ENCODE measurements at regions not wholly inside any gene's neighbourhood (a gene's known extent, or its start where the extent isn't known, plus 50 kb on each side); places are given as distances from the start of the nearest gene placed in this dataset.
"Not testable (repeated sequence)": the region's sequence is repeated elsewhere in the genome, so short reads cannot be mapped to it uniquely, and the experiment has no call there.

DNA sequence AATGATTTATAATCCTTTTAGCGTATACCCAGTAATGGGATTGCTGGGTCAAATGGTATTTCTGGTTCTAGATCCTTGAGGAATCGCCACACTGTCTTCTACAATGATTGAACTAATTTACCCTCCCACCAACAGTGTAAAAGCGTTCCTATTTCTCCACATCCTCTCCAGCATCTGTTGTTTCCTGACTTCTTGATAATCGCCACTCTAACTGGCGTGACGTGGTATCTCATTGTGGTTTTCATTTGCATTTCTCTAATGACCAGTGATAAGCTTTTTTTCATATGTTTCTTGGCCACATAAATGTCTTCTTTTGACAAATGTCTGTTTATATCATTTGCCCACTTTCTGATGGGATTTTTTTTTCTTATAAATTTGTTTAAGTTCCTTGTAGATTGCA lies 264.8 kb upstream of the STXBP5 start:
- not testable (repeated sequence) for DNase-seq

DNA sequence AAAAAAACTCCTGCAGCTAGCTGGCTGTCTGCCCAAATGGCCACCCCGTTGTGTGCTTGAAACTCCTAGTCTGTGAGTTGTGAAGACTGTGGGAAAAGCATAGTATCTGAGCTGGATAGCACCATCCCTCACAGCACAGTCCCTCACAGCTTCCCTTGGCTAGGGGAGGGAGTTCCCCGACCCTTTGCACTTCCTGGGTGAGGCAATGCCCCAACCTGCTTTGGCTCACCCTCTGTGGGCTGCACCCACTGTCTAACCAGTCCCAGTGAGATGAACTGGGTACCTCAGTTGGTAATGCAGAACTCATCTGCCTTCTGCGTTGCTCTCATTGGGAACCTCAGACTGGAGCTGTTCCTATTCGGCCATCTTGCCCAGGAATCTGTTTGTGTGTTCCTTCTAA lies 260.6 kb upstream of the STXBP5 start:
- no peak for DNase-seq

DNA sequence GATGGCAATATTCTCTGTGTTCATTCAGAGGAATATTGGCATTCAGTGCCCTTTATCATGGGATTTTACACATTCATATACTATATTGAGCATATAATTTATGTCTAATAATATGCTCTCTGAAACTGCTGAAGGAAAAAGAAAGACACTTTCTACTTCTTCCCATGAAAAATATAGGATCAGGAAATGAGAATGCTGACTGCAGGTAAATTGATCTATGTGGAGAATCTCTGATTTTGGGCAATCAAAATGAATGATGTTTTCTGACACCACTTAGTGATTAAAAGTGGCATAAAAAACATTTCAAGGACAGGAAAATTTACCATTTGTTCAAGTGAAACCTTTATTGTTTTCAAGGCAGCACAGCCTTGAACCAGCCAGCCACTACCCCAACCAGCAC lies 260.1 kb upstream of the STXBP5 start:
- no peak for DNase-seq

DNA sequence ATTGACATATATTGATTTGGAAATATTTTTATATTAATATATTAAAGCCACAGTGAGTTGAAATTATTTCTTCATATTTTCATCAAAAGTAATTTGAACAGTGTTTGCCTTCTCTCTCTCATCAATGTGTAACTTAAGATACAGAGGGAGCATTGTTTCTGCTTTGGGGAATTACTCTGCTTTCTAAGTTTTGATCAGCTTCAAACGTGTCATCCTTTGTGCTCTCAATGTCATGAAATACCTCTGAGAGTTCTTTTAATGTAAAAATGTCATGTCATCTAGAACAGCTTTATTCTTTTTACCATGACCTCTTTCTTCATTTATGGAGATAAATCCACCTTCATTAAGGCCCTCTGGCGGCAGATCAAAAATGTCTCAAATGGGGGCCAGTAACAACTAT lies 259.4 kb upstream of the STXBP5 start:
- DNase-seq: no peak

DNA sequence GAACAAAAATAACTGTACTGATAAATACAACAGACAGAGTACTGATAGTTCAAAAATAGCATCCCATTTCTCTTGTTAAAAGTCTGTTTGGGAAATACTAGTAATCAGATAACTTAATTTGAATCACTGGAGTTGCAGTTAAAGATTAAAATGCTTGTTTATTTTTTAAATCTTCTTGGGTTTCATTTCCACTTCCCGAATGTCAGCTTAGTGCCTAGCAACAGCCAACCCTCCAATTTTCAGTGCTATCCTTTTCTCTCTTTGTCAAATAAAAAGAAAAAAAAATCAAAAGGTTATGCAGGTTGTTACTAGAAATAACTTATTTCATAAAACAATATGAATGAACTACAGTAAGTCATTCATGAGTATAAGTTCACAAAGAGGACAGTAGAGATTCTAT lies 257.7 kb upstream of the STXBP5 start:
- no peak for DNase-seq

DNA sequence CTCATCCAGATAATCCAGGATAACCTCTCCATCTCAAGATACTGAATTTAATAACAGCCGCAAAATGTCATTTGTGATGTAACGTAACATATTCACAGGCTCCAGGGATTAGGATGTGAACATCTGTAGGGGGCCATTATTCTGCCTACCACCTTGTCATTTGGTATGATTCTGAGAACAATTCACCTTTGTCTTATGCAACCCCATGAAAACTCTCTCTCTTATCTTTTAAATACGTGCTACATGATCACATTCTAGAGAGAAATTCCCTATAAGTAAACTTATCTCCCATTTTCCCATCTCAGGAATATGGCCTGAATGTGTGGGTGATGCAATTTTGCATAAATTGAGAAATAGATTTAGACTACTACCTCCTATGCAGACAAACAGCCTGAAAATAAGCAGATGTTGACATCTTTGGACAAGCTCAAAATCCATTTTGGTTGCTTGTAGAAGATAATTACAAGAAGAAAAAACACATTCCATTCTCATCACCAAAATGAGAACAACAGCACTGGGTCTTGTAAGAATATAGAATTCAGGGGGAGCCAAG lies 255.4 kb upstream of the STXBP5 start:
- no peak for DNase-seq

DNA sequence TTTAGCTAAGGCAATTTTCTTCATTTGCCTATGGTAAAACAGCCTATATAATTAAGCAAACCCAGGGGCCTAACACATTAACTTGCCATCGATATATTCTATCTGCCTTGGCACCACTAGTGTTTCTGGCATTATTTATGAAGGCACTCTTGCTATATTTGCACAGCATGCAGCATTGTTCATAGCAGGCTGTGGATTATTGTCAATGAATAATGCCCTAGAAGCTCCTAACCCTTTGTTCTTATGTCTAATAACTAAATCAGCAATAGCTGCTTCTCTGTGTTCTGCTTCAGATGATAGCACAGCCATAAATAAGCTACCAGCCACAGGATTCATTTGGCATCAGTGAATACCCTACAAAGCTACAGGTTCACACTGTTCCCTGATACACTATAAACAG lies 254.8 kb upstream of the STXBP5 start:
- no peak for DNase-seq

DNA sequence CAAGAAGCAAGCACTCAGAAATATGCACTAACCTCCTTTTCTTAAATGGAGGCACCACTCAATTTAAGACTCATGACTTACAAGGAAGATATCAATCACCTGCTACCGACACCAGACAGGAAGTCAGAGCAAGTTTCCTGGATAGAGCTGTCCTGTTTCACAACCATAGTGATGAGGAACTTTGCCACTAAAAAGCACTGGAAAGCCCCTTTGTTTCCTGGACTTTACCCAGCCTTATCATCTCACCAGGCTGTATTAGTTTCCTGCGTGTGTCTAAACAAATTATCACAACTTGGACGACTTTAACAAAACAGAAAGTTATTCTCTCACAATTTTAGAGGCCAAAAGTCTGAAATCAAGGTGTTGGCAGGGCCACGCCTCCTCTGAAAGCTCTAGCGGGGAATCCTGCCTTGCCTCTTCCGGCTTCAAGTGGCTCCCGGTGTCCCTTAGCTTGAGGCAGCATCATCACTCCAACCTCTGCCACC lies 253.8 kb upstream of the STXBP5 start:
- peak; percentile 1 to 8 for DNase-seq

DNA sequence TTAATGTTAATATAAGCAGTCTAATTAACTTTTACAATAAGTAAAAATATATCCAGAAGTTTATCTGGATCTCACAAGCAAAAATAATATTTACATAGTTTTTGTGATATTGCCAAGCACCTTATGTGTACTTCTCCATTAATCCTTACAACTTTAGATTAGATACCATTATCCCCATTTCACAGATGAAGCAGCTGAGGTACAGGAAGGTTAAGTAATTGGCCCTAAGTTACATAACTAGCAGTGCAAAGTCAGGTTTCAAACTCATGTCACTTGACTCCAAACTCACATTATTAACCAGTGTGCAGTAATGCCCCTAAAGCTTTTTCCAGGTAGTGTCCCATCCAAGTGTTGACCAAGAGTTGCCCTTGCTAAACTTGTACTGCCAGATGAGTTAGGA lies 248.6 kb upstream of the STXBP5 start:
- no peak for DNase-seq

DNA sequence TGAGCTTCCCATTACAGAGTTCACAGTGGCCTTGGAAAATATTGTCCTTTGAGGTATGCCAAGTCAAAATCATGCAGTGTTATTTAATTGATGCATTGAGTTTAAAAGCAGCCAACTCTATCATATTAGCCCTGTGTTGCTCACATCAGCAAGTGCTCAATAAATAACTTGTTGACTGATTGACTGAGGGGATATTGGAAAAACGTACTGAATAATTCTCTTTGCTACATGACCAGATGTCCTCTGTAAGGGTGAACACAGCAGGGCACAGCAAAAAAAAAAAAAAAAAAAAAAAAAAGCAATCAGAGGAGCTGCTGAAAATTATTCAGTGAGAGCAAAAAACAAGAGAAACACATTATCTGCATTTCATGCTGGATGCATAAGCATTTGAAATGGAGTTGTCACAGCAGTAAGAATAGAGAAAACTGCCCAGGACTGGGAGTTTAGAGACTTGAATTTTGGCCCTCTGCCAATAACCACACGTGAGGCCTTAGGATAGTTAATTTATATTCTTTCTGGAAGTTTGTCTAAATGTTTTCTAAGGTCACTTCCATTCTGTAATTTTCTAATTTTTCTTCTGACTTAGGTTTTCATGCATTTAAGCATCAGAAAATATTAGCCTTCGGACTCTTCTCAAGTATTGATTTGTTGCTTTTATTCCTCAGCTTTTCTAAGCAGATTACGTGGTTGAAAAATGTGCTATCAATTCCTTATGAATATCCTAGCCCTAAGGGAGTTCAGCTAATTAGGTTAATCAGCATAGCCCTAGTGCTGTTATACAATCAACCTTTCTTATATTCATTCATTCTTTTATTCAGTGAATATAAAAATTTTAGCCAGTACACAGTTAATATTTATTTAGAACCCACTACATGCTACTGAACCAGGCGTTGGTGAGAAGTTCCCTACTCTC lies 246.8 kb upstream of the STXBP5 start:
- no peak for DNase-seq

DNA sequence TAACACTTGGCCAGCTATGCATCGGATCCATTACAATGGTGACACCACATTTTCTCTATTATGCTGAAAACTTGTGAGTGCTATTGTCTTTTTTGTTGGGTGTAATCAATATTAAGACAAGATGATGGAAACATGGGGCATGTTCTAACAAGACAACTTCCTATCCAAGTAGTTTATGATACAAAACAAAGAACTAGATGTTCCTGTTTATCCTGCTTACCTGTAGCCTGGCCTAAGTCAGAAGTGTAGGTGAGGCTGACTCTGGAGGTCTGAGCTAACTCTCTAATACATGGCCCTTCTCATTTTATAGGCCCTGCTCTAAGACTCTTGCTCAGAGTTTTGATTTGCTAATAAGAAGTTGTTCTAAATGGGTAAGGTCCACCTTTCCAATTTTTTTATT lies 242.4 kb upstream of the STXBP5 start:
- no peak for DNase-seq

DNA sequence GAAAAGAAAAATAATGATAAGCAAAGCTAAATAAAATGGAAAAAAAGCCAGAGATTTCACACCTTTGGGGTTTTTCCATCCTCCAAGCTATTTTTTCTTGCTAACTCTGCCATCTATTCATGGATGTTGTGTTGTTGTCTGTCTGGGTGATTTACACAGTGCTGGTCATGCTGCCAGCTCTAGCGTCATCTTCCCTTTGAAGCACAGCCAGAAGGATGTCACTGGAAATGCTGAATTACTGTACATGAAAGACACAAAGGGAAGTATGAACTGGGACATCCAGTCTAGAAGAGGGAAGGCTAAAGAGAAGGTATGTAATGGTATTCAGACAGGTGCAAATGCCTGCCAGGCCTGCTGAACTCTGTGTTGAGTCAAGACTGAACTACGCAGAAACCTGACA lies 241.9 kb upstream of the STXBP5 start:
- DNase-seq: no peak

DNA sequence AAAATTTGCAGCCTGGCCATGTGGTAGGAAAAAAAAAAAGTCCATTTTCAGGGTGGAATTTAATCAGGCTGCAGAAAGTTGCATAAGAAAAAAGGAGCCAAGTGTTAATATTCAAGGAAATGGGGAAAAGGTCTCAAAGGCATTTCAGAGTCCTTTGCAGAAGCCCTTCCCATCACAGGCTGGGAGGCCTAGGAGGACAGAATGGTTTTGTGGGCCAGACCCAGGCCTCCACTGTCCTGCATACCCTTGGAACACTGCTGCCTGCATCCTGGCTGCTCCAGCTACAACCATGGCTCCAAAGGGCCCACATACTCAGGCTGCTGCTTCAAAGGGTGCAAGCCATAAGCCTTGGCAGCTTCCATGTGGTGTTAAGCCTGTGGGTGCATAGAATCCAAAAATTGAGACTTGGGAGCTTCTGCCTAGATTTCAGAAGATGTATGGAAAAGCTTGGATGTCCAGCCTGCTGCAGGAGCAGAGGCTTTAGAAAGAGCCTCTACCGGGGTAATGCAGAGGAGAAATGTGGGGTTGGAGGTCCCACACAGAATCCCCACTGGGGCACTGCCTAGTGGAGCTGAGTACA lies 239.0 kb upstream of the STXBP5 start:
- no peak for DNase-seq

DNA sequence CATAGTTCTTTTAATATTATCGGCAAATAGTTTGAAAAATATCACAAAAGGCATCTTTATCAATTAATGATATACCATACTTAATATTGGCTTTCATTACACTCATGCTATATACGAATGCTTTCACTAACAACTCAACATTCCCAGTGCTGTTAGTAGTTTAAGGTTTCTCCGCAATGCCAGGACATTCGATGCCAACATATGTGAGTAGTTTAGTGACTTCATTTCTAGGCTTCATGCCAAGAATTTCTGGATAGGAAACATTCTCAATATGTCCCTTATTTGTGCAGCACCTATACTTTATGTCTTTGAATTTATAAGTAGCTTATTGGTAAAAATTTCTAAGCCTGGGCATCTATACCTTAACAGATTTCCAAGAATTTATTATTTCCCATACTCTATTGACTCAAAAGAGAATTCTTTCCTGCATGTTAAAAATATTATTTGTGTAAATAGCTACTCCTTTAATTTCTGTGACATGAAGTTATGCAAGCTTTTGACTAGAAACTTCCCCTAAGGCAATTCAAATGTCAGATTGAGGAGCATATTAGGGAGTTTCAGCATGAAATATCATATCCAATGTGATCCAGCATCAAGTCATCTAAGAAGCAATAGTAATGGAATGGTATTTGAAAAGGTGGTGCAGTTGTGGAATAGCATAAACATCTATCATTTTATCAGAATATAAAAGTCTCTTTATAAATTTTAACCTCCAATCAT lies 236.0 kb upstream of the STXBP5 start:
- no peak for DNase-seq

DNA sequence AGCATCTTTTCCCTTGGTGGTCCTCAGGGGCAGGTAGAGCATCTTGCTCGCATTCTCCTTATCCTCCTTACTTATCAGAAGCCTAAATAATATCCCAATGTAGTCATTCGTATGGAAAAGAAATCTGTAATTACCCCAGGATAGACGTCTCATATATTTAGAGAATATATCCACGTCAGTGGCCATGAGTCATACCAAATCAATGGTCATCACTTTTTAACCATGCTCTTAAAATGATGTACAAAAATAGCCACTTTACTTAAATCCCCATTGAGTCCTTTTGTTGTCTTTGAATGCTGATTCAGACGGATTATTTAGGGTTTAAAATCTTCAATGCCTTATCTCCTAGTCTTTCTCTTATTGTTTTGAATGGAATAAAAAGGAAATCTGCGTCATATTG lies 231.7 kb upstream of the STXBP5 start:
- no peak for DNase-seq

DNA sequence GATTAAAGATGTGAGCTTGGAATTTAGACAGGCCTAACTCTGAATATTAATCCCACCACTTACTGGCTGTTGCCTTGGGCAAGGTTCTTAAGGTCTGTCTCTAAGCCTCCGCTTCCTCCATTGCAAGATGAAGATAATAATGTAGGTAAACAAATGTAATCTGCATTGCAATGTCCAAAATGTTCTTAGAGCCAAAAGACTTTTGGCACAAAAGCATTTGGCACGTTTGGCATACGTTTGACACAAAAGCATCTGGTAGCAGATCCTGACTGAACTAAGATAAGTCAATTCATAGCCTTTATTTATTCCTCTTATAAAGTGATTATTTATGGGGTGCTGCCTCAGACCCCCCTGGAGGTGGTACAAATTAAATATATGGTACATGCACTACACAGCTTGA lies 229.9 kb upstream of the STXBP5 start:
- no peak for DNase-seq

DNA sequence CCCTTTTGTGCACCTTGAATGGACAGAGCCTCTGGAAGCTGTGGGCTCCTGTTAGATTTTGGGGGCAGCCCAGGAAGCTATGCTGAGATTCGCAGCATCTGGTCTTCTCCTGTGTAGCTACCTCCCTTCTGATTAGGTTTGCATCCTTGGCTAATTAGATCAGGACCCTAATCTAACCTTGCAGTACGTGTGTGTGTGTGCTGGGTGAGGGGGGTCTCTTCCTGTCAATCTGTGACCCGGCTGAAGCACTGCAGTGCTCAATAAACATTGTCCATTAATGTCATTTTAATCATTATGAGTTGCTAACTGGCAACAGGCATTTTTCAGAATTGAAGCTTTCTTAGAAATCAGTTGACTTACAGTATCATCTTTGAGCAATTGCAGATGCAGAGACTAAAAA lies 229.1 kb upstream of the STXBP5 start:
- no peak for DNase-seq

DNA sequence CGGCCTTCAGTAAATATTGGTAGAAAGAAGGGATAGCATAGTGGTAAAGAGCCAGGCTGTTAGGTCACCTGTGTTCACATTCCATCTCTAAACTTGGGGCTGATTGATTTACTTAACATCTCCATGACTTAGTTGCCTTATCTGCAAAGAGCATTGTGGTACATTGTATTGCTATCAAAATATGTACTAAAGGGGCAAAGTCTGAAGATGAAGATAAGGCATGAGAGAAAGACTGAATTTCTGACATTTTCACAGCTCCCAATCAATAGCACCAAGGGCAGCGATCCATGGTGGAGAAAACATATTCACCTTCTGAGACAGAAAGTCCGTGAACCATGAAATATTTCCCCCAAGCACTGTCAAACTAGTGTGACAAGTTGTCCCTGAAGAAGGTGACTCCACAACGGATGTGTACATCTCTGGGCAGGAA lies 223.3 kb upstream of the STXBP5 start:
- no peak for DNase-seq

DNA sequence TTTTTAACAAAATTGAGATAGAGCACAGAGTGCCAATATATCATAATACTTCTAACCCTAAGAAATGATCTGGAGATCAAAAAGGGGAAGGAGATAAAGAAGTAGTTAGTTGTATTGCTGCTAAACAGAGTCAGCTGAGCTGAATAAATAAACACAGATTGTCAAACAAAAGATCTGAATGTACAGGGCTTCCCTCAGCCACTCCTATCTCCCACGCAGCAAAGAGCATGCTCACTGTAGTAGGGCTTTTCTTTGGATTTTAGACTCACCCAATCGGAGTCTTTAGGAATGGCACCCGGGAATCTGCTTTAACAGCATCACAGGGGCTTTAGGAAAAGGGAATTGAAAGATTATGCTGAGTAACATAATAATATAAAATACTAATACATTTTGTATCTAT lies 222.2 kb upstream of the STXBP5 start:
- no peak for DNase-seq

DNA sequence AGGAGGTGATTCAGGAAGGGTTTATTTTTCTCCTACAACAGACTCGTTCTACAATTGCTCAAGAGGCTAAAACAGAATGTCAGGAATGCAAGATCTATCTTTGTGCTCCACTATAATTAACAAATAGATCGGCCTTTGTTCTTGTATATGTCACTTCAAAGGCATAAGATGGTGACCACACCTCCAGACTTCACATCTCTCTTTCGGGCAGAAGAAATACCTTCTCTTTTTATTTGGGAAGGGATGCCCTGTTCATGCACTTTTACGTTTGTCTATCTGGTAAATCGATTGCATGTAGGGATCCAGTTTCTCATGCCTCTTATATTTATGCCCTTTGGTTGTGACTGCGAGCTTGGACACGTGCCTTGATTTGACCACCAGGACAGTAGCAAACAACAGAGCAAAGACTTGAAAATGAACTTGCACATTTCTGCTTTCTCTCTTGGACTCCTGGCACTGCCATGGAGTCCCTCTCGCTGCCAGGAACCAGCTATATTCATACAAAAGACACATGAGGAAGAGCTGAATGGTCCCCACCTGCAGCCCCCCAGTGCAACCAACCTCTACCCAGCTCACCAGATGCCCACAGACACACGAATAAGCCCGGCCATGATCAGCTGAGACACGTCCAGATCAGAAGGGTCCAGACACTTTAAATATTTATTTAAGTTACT lies 219.8 kb upstream of the STXBP5 start:
- no peak for DNase-seq

DNA sequence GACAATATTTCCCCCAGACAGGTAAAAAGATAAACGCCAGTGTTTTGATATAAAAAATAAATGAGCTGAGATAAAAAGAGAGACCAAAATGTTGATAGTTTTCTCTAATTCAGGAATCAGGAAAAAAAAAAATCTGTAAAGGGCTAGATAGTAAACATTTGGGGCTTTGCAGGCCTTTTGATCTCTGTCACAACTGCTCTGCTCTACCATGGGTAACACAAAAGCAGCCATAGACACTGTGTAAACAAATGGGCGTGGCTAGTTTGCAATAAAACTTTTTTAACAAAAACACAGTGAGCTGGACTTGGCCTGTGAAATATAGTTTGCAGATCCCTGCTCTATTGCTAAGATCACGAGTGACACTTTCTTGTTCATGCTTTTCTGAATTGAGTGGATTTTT lies 219.1 kb upstream of the STXBP5 start:
- DNase-seq: no peak

DNA sequence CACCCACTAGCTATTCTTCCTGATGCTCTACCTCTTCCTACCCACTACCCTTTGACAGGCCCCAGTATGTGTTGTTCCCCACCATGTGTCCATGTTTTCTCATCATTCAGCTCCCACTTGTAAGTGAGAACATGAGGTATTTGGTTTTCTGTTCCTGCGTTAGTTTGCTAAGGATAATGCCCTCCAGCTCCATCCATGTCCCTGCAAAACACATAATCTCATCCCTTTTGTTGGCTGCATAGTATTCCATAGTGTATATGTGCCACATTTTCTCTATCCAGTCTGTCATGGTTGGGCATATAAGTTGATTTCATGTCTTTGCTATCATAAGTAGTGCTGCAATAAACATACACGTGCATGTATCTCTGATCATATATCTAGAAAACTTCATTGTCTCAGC lies 218.3 kb upstream of the STXBP5 start:
- no peak for DNase-seq

DNA sequence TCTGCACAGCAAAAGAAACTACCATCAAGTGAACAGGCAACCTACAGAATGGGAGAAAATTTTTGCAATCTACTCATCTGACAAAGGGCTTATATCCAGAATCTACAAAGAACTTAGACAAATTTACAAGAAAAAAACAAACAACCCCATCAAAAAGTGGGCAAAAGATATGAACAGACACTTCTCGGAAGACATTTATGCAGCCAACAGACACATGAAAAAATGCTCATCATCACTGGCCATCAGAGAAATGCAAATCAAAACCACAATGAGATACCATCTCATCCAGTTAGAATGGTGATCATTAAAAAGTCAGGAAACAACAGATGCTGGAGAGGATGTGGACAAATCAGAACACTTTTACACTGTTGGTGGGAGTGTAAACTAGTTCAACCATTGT lies 216.3 kb upstream of the STXBP5 start:
- not testable (repeated sequence) for DNase-seq

Data from CD4-positive, alpha-beta T cell treated with Interleukin-1 beta for 1 hour (primary cell).